ENCODE measurements at regions not wholly inside any gene's neighbourhood (a gene's known extent, or its start where the extent isn't known, plus 50 kb on each side); places are given as distances from the start of the nearest gene placed in this dataset.

DNA sequence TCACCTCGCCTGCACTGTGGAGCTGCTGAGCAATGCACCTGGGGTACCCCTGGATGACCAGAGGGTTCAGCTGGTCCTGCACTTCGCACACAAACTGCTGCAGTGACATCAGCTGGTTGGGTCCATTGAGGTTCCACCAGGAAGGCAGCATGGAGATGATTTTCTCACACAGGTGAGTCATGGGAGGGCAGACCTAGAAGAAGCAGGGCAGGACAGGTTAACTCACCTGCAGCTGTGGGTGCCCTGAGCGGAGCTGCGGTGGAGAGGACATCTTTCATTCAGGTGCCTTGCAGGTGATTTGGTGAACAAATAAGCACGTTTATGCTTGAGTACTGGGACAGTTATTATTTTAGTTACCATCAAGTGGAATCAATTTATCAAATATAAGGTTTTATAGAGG is 73.6 kb downstream of the CTSL start:
- POLR2A ChIA-PET: no interaction called here
- H3K4me2 ChIP-seq (ENCODE audit: insufficient read depth, low read length): no peak overlapping the region
- no peaks in the 10 kb centered on the region for H4K20me1 ChIP-seq (replicated peaks; ENCODE audit: control insufficient read depth, insufficient read depth, low read length)
- H3K27ac ChIP-seq (ENCODE audit: extremely low read depth, low read depth, low read length): no peak overlapping the region
- no peaks in the 10 kb centered on the region for H3K9me3 ChIP-seq (replicated peaks; ENCODE audit: control insufficient read depth, insufficient read depth, low read depth, low read length)
- CTCF ChIA-PET (ENCODE audit: low intra/inter-chr PET ratio): no interaction called here
- ATAC-seq (no peak), DNase-seq (ENCODE audit: extremely low read depth in 1 of 4, low spot score in 3 of 4) (no peak), FAIRE-seq (no peak)
- no peak for TF ChIP-seq RBM39 (optimal IDR thresholded peaks at IDR 0.05; ENCODE audit: low read depth, low read length)
- TF ChIP-seq L3MBTL2 (IDR thresholded peaks at IDR 0.05): 0 out of 2 replicates have a peak, but pooled peaks have one; percentile 5
- TF ChIP-seq, protein P1, sequence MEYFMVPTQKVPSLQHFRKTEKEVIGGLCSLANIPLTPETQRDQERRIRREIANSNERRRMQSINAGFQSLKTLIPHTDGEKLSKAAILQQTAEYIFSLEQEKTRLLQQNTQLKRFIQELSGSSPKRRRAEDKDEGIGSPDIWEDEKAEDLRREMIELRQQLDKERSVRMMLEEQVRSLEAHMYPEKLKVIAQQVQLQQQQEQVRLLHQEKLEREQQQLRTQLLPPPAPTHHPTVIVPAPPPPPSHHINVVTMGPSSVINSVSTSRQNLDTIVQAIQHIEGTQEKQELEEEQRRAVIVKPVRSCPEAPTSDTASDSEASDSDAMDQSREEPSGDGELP (CRISPR knock-in tag; IDR thresholded peaks at IDR 0.05; ENCODE audit: borderline replicate concordance): peak; percentile 17; the same call in 1 of the 2 replicates
- no peaks in the 10 kb centered on the region for H3K36me3 ChIP-seq (ENCODE audit: control insufficient read depth, insufficient read depth, low read length)
- 73% methylated on average over 5 of the region's 5 CpGs for WGBS (ENCODE audit: insufficient coverage, low coverage, missing lambda C conversion rate)
- H3K4me3 ChIP-seq: no peak overlapping the region
- H3K27me3 ChIP-seq (ENCODE audit: control insufficient read depth in 2 of 2, insufficient read depth in 2 of 2, low read length in 2 of 2): no peaks in the 10 kb centered on the region
- H3K79me2 ChIP-seq (ENCODE audit: control insufficient read depth, insufficient read depth, low read length): no peaks in the 10 kb centered on the region
- no TSS peak for BruUV-seq (replicated peaks)
- H3K9ac ChIP-seq (ENCODE audit: insufficient read depth in 1 of 2, low read depth in 2 of 2, low read length in 2 of 2): no peak overlapping the region
- in situ Hi-C loops (cut with MboI) (no loop called here), intact Hi-C loops (cut with micrococcal nuclease) (no loop called here)
- H2AFZ ChIP-seq (ENCODE audit: low read depth, low read length): peak overlapping the region; percentile 81; the same call in 1 of the 2 replicates
- no peaks in the 10 kb centered on the region for H3K9me1 ChIP-seq (ENCODE audit: control insufficient read depth, insufficient read depth, low read length)
- peaks cover 38 to 64% of the 10 kb centered on the region in 2 experiments for H3K4me1 ChIP-seq (replicated peaks in 1 of 2; ENCODE audit: control insufficient read depth in 2 of 2, insufficient read depth in 2 of 2, low read length in 2 of 2)

DNA sequence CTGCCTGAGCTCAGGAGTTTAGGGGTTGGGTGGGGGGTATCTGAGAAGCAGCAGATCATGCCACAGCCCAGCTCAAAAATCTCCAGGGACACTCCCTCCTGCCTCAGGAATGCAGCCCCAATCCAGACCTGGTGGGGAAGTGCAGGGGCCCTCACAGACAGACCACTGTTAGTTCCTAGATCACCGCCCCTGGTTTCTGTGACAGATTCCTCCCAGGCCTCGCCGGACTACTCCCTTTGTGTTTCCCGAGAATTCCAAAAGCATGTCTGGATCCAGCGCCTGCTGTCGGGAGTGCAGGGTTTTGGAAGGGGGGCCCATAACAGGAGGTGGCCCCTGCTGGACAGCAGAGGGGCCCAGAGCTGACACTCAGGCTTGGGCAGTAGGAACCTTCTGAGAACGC is 74.5 kb downstream of the CTSL start:
- 0 out of 4 replicates have a peak overlapping the region, but pooled peaks of 1 of the 2 experiments have one; percentile 31 for H3K9ac ChIP-seq (ENCODE audit: insufficient read depth in 1 of 2, low read depth in 2 of 2, low read length in 2 of 2)
- no peak for FAIRE-seq
- H2AFZ ChIP-seq (ENCODE audit: low read depth, low read length): peak overlapping the region; percentile 48; the same call in 1 of the 2 replicates
- ATAC-seq: no peak
- intact Hi-C loops (cut with micrococcal nuclease) (no loop called here), in situ Hi-C loops (cut with MboI) (loop anchor here (25.0 kb wide), 1 partner anchor 463 kb away; no protein-coding TSS in a partner anchor)
- WGBS (ENCODE audit: insufficient coverage, low coverage, missing lambda C conversion rate): 82% methylated on average over 4 of the region's 7 CpGs
- no peaks in the 10 kb centered on the region for H3K9me1 ChIP-seq (ENCODE audit: control insufficient read depth, insufficient read depth, low read length)
- H3K4me1 ChIP-seq (replicated peaks in 1 of 2; ENCODE audit: control insufficient read depth in 2 of 2, insufficient read depth in 2 of 2, low read length in 2 of 2): peaks cover 38 to 59% of the 10 kb centered on the region in 2 experiments
- no peak overlapping the region for H3K4me3 ChIP-seq
- TF ChIP-seq MCM2 (IDR thresholded peaks at IDR 0.05; ENCODE audit: low read depth) (no peak), RBM15 (IDR thresholded peaks at IDR 0.05; ENCODE audit: insufficient read depth, low read length) (no peak), CHCHD3 (CRISPR knock-in tag; IDR thresholded peaks at IDR 0.05) (no peak), TBP (optimal IDR thresholded peaks at IDR 0.05; ENCODE audit: low read depth, low read length) (no peak), RBM14 (IDR thresholded peaks at IDR 0.05; ENCODE audit: borderline replicate concordance, insufficient read depth, low read depth, low read length) (no peak), POLR3A (IDR thresholded peaks at IDR 0.05; ENCODE audit: borderline replicate concordance, extremely low read depth, insufficient read depth, insufficient read length) (no peak), GABPB1 (CRISPR knock-in tag; IDR thresholded peaks at IDR 0.05) (no peak), CAMTA2 (CRISPR knock-in tag; conservative IDR thresholded peaks at IDR 0.05) (no peak), ZNF316 (IDR thresholded peaks at IDR 0.05) (no peak), HMG20B (CRISPR knock-in tag; IDR thresholded peaks at IDR 0.05) (no peak)
- TF ChIP-seq, protein P2, sequence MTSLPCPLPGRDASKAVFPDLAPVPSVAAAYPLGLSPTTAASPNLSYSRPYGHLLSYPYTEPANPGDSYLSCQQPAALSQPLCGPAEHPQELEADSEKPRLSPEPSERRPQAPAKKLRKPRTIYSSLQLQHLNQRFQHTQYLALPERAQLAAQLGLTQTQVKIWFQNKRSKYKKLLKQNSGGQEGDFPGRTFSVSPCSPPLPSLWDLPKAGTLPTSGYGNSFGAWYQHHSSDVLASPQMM (CRISPR knock-in tag; IDR thresholded peaks at IDR 0.05): no peak
- no peaks in the 10 kb centered on the region for H3K36me3 ChIP-seq (ENCODE audit: control insufficient read depth, insufficient read depth, low read length)
- H3K9me3 ChIP-seq (replicated peaks; ENCODE audit: control insufficient read depth, insufficient read depth, low read depth, low read length): no peaks in the 10 kb centered on the region
- DNase-seq (ENCODE audit: extremely low read depth in 1 of 4, low spot score in 3 of 4): no peak
- no peak overlapping the region for H3K4me2 ChIP-seq (ENCODE audit: insufficient read depth, low read length)
- H3K79me2 ChIP-seq (ENCODE audit: control insufficient read depth, insufficient read depth, low read length): no peaks in the 10 kb centered on the region
- CTCF ChIA-PET (ENCODE audit: low intra/inter-chr PET ratio): no interaction called here
- no peaks in the 10 kb centered on the region for H4K20me1 ChIP-seq (replicated peaks; ENCODE audit: control insufficient read depth, insufficient read depth, low read length)
- H3K27me3 ChIP-seq (ENCODE audit: control insufficient read depth in 2 of 2, insufficient read depth in 2 of 2, low read length in 2 of 2): no peaks in the 10 kb centered on the region
- POLR2A ChIA-PET: interaction anchor here (0.7 to 1.3 kb wide), 2 partner anchors 10 to 17 kb away, joined by 3 to 5 read pairs; no protein-coding TSS in a partner anchor
- BruUV-seq (replicated peaks): no TSS peak
- H3K27ac ChIP-seq (ENCODE audit: extremely low read depth, low read depth, low read length): no peak overlapping the region
